SU-DHL-6 (cell line): ENCODE measurements at regions not wholly inside any gene's neighbourhood (a gene's known extent, or its start where the extent isn't known, plus 50 kb on each side); places are given as distances from the start of the nearest gene placed in this dataset.

Experiments used
- H2AFZ ChIP-seq: fragments of 200-600 bp; sonication (generic); 2 replicates; pipeline ENCODE4 v1.6.1; 2014; ENCODE audit warnings: low read depth, mild to moderate bottlenecking, moderate library complexity, mixed read lengths, antibody characterized with exemption, low read length; ENCODE audit not compliant: severe bottlenecking
- H3F3A ChIP-seq: fragments of 200-600 bp; shearing (Covaris generic); 2 replicates; pipeline ENCODE4 v1.6.0; 2016; ENCODE audit warnings: antibody characterized with exemption, mild to moderate bottlenecking; ENCODE audit not compliant: insufficient read depth
- H3K27ac ChIP-seq: fragments of 200-600 bp; sonication (generic); 2 replicates; pipeline ENCODE4 v1.5.1; 2016; ENCODE audit warnings: low read depth, mild to moderate bottlenecking, low read length, moderate library complexity, mixed read lengths
- H3K27me3 ChIP-seq: fragments of 200-600 bp; sonication (generic), shearing (Covaris generic); 2 replicates; pipeline ENCODE4 v1.6.0; 2014; ENCODE audit warnings: mild to moderate bottlenecking, low read length
- H3K36me3 ChIP-seq: fragments of 200-600 bp; sonication (generic); 2 replicates; pipeline ENCODE4 v1.6.1; 2014; ENCODE audit warnings: mild to moderate bottlenecking, low read length, mixed read lengths
- H3K4me2 ChIP-seq: fragments of 300-600, 200-600 bp; shearing (Covaris generic), sonication (generic); 2 replicates; pipeline ENCODE4 v1.6.0; 2014; ENCODE audit warnings: low read length, low read depth, mild to moderate bottlenecking; ENCODE audit not compliant: poor library complexity, severe bottlenecking
- H3K4me3 ChIP-seq: fragments of 200-600 bp; sonication (generic); 2 replicates; pipeline ENCODE4 v1.5.1; 2014; ENCODE audit warnings: antibody characterized with exemption, low read length, mild to moderate bottlenecking, mixed read lengths; ENCODE audit not compliant: insufficient read depth, poor library complexity, severe bottlenecking
- H3K79me2 ChIP-seq: fragments of 200-600 bp; sonication (generic); 2 replicates; pipeline ENCODE4 v1.6.1; 2014; ENCODE audit warnings: mild to moderate bottlenecking, low read length, moderate library complexity; ENCODE audit not compliant: insufficient read depth
- H3K9ac ChIP-seq: fragments of 200-600 bp; sonication (generic); 2 replicates; pipeline ENCODE4 v1.7.0; 2014; ENCODE audit warnings: mild to moderate bottlenecking, low read length
- H3K9me2 ChIP-seq: fragments of 200-600 bp; sonication (generic); replicated peaks from 2 replicates; pipeline ENCODE4 v1.6.1; 2014; ENCODE audit warnings: low read length; ENCODE audit not compliant: insufficient read depth
- H3K9me3 ChIP-seq: fragments of 200-600 bp; sonication (generic); 2 replicates; pipeline ENCODE4 v1.6.1; 2014; ENCODE audit warnings: low read length, mixed read lengths; ENCODE audit not compliant: insufficient read depth
- H4K20me1 ChIP-seq: fragments of 200-600 bp; sonication (generic); 2 replicates; pipeline ENCODE4 v1.6.1; 2014; ENCODE audit warnings: low read depth, mild to moderate bottlenecking, antibody characterized with exemption, low read length, moderate library complexity, mixed read lengths
- CTCF ChIP-seq: fragments of 200-600 bp; sonication (generic); IDR thresholded peaks from one replicate; pipeline ENCODE4 v1.5.1; 2017; ENCODE audit warnings: antibody characterized with exemption, mild to moderate bottlenecking, low read length, moderate library complexity; ENCODE audit not compliant: insufficient read depth, poor library complexity, severe bottlenecking
- EZH2phosphoT487 ChIP-seq: fragments of 200-600 bp; sonication (generic), shearing (Covaris generic); conservative IDR thresholded peaks from 2 replicates; pipeline ENCODE4 v1.6.1; 2018; ENCODE audit warnings: mild to moderate bottlenecking, antibody characterized with exemption, low read length, moderate library complexity, mixed read lengths

- Histone ChIP-seq H3K27me3 (no peaks in the 10 kb centered on the region; the same call in 1 of the 2 replicates), H3K79me2 (no peaks in the 10 kb centered on the region), H3K4me2 (no peak overlapping the region), H3K27ac (no peak overlapping the region), H3K9me2 (no peaks in the 10 kb centered on the region), H3K36me3 (no peaks in the 10 kb centered on the region), H3K9ac (no peak overlapping the region), H4K20me1 (no peaks in the 10 kb centered on the region), H3F3A (no peaks in the 10 kb centered on the region), H3K4me3 (no peak overlapping the region), H3K9me3 (no peaks in the 10 kb centered on the region), H2AFZ (no peak overlapping the region)
- TF ChIP-seq EZH2phosphoT487 (no peak), CTCF (no peak)
These were observed 528.7 kb downstream of the DOK5 start for GRCh38 chr20:55004044-55004443.

GRCh38 chr20:54995553-54995952 lies 520.2 kb downstream of the DOK5 start:
- Histone ChIP-seq H3K79me2 (no peaks in the 10 kb centered on the region), H3K27ac (no peak overlapping the region)
- no peak for TF ChIP-seq CTCF
- no peak for TF ChIP-seq EZH2phosphoT487

GRCh38 chr20:54995011-54995410 lies 519.6 kb downstream of the DOK5 start:
- H4K20me1 ChIP-seq, result no peaks in the 10 kb centered on the region
- TF ChIP-seq EZH2phosphoT487, result no peak
- no peak for TF ChIP-seq CTCF
- no peaks in the 10 kb centered on the region for H3K79me2 ChIP-seq
- no peaks in the 10 kb centered on the region for H3F3A ChIP-seq
- no peak overlapping the region for H3K9ac ChIP-seq
- H2AFZ ChIP-seq, result no peak overlapping the region
- H3K27ac ChIP-seq, result no peak overlapping the region
- no peaks in the 10 kb centered on the region for H3K27me3 ChIP-seq
- no peak overlapping the region for H3K4me3 ChIP-seq
- H3K9me2 ChIP-seq, result no peaks in the 10 kb centered on the region
- H3K9me3 ChIP-seq, result no peaks in the 10 kb centered on the region
- no peaks in the 10 kb centered on the region for H3K36me3 ChIP-seq
- no peak overlapping the region for H3K4me2 ChIP-seq

More at GRCh38 chr20:54995553-54995952, 520.2 kb downstream of the DOK5 start:
- Histone ChIP-seq H3K27me3 (no peaks in the 10 kb centered on the region), H3K36me3 (no peaks in the 10 kb centered on the region), H3K4me3 (no peak overlapping the region), H3F3A (no peaks in the 10 kb centered on the region), H4K20me1 (no peaks in the 10 kb centered on the region), H3K9me2 (no peaks in the 10 kb centered on the region), H3K4me2 (no peak overlapping the region), H3K9me3 (no peaks in the 10 kb centered on the region), H2AFZ (no peak overlapping the region), H3K9ac (no peak overlapping the region)
